ENCODE measurements at regions not wholly inside any gene's neighbourhood (a gene's known extent, or its start where the extent isn't known, plus 50 kb on each side); places are given as distances from the start of the nearest gene placed in this dataset.
A peak's percentile ranks its signal among the peaks of the same experiment; 100 is the strongest.

- H3K27me3 Mint-ChIP-seq: peaks cover 29% of the 10 kb centered on the region
Observed at GRCh38 chr16:86930663-86931373, 352.5 kb downstream of the FOXL1 start.

DNA sequence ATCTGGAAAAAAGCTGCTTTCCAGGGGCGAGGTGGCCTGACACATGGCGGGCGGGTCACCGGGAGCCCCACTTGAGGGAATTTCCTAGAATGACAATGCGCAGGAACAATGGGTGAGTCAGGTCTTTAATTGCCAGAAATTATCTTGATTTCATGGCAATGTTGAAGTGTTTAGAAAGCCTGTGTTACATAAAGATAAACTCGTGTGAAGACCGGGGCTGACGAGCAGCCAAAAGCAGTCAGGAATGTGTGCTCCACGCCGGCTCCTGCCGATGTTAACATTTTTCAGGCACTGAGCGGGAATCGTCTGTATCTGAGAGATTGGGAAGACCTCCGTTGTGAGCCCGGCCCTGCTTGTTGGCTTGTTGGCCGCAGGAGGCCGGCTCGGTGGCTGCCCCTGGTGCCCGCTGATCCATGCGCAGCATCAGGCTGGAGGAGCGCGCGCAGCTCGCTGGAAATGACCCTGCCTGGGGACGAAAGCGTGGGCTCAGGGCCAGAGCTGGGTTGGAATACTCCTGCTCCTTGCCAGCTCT lies 353.1 kb downstream of the FOXL1 start:
- H3K4me3 Mint-ChIP-seq: no peak overlapping the region
- DNase-seq (no peak), ATAC-seq (no peak)
- no peak overlapping the region for H3K27ac Mint-ChIP-seq
- peaks cover 19% of the 10 kb centered on the region for H3K4me1 Mint-ChIP-seq
- H3K9me3 Mint-ChIP-seq: no peaks in the 10 kb centered on the region
- H3K27me3 Mint-ChIP-seq: peaks cover 27% of the 10 kb centered on the region

More at GRCh38 chr16:86930663-86931373, 352.5 kb downstream of the FOXL1 start:
- Mint-ChIP-seq H3K9me3 (no peaks in the 10 kb centered on the region), H3K4me1 (peaks cover 19% of the 10 kb centered on the region), H3K4me3 (no peak overlapping the region), H3K27ac (no peak overlapping the region)
- DNase-seq (no peak), ATAC-seq (no peak)

DNA sequence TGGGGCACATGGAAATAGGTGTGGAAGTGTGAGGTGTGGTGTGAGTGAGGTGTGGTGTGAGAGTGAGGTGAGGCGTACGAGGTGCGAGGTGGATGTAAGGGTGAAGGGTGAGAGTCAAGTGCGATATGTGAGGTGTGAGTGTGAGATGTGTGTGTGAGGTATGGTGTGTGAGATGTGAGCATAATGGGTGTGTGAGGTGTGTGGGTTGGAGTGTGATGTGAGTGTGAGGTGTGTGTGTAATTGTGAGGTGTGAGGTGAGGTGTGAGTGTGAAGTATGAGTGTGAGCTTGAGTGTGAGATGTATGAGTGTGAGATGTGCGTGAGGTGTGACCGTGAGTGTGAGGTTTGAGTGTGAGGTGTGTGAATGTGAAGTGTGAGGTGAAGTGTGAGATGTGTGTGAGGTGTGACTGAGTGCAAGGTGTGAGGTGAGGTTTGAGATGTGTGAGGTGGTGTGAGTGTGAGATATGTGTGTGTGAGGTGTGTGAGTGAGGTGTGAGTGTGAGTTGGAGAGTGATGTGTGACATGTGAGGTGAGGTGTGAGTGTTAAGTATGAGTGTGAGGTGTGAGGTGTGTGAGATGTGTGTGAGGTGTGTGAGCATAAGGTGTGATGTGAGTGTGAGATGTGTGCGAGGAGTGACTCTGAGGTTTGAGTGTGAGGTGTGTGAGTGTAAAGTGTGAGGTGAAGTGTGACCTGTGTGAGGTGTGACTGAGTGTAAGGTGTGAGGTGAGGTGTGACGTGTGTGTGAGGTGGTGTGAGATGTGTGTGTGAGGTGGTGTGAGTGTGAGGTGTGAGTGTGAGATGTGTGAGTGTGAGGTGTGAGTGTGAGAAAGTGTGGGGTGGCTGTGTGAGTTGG lies 354.0 kb downstream of the FOXL1 start:
- no peak for DNase-seq
- no peak for ATAC-seq
- Mint-ChIP-seq H3K4me1 (peaks cover 19% of the 10 kb centered on the region), H3K4me3 (no peak overlapping the region), H3K27me3 (peaks cover 20% of the 10 kb centered on the region), H3K27ac (no peak overlapping the region), H3K9me3 (no peaks in the 10 kb centered on the region)

DNA sequence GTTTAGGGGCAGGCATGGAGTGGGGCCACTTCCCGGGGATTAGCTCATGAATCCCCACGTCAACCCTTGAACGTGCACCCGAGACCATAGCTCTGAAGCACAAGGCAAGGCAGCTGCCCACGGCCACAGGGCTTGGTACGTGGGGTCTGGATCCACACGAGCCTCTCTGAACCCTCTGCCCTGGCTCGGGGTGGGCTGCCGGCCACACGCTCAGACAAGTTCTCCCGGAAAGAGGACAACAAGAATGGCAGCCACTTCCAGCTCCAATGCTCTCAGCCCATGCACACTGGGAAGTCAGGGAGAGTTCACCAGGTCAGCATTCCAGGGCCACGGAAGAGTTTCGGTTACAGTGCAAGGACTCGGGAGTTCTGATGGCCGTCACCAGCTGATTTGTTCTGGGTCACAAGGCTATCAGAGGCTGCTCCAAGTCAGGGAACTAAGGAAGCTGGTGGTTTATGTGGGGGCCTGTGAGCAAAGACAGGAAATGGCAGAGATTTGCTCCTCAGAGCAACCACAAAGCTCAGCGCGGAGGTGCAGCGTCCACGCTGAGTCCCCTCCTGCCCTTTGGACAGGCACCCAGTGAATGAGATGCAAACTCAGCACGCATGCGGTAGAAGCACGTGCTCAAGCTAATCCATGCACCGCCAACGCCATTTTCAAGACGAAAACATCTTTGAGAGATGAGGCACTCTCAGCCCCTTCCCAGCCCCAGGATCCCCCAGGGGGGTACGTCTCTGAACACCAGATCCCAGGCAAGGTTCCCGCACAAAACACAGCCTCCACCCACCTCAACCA lies 356.4 kb downstream of the FOXL1 start:
- H3K4me1 Mint-ChIP-seq: peaks cover 6% of the 10 kb centered on the region
- peaks cover 24% of the 10 kb centered on the region for H3K27me3 Mint-ChIP-seq
- peaks cover under 1 to 7% of the 10 kb centered on the region in 2 donors for H3K9me3 Mint-ChIP-seq
- DNase-seq (no peak), ATAC-seq (no peak)
- H3K27ac Mint-ChIP-seq: peak overlapping the region in 1 of 2 donors; percentile 21
- H3K4me3 Mint-ChIP-seq: no peak overlapping the region

- no peak for DNase-seq
- ATAC-seq: no peak
- Mint-ChIP-seq H3K27me3 (peaks cover 23% of the 10 kb centered on the region), H3K27ac (no peak overlapping the region), H3K4me1 (peaks cover 4% of the 10 kb centered on the region), H3K4me3 (no peak overlapping the region), H3K9me3 (peaks cover 5 to 16% of the 10 kb centered on the region in 2 donors)
Observed at GRCh38 chr16:86939609-86940008, 361.3 kb downstream of the FOXL1 start.

DNA sequence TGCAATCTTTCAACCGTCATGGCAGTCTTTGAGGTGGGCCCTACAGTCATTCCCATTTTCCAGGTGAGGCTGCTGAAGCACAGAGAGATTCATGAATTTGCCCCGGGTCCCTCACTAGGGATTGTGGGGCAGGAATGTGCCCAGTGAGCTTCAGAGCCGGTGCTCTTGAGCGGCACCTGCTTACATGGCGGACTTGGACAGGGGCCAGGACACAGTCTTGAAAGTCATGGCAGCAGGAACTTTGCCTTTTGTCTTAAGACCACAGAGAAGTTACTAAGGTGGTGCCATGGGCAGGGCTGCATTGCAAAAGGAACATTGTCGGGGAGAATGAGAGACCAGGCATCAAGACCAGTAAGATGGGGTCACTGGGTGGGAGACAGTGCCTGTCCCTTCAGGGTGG lies 363.4 kb downstream of the FOXL1 start:
- H3K27ac Mint-ChIP-seq: no peak overlapping the region
- no peak overlapping the region for H3K4me3 Mint-ChIP-seq
- H3K9me3 Mint-ChIP-seq: peaks cover 5 to 16% of the 10 kb centered on the region in 2 donors
- DNase-seq (no peak), ATAC-seq (no peak)
- H3K4me1 Mint-ChIP-seq: no peaks in the 10 kb centered on the region
- peaks cover 6% of the 10 kb centered on the region for H3K27me3 Mint-ChIP-seq

DNA sequence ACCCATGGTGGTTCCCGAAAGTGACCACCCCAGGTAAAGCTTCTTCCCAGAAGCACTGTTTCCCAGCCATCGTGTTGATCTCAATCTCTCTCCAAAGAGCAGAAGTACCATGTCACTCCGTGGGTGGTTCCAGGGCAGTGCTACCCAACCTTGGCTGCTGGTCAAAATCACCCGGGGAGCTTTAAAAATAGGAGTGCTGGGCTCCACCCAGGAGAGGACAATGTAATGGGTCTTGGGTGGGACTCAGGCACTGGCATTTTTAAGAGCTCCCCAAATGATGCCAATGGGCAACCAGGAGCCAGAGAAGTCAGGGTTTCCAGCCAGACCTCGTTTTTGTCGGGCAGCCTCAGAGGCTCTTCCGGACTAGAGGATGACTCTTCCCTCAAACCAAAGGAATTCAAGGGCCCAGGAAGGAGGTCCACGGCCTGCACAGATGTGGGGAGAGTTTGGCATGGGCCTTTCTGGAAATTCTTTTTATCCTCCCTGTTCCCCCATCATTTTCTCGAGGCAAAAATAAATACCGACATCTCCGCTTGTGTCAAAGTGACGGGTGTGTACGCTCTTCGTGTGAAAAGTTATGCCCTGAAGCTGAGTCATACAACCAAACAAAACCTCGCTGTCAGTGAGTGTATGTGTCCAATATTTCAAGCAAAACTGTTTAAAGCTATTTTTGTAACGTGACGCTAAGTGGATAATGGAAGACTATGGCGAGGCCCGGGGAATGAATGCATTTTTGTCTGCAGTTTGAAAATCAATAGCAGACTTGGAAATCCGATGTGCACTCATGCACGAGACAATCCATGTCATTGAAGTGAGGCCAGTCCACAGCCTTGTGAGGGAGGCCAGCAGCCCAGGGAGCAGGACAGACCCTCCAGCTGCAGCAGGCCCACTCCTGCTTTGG lies 364.1 kb downstream of the FOXL1 start:
- Mint-ChIP-seq H3K27me3 (peaks cover 6% of the 10 kb centered on the region), H3K4me1 (no peaks in the 10 kb centered on the region), H3K27ac (no peak overlapping the region), H3K9me3 (peaks cover 5 to 16% of the 10 kb centered on the region in 2 donors), H3K4me3 (no peak overlapping the region)
- DNase-seq (no peak), ATAC-seq (no peak)

DNA sequence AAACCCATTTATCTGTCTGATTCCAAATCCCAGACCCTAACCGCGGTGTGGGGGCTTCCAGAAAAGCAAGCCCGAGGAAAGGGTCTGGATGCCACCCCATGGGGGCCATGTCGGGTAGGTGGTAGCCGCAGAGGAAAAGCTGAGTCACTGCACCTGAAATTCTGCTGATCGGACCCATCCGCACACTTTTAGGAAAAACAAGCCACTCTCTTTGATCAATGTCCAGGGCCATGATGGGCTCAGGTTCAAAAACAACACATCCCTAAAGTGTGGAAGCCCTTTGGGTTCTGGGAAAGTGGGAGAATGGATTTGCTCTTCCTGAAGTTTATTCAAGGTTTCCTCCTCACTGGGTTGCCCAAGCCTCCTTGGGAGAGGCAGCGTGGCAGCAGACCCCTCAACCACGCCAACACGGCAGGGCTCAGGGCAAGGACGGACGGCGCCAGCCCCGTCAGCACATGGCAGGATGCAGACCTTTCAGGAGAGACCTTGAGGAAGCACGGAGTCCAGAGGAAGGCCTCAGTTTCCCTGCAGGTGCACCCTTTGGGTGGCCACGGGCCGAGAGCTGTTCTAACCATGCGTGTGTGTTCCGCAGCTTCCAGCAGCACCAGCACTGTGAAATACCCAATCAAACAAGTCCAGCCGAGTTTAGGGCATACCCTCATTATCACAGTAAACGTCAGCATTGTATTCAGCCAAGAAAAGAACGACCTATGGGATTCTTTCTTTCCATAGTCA lies 367.0 kb downstream of the FOXL1 start:
- no peak overlapping the region for H3K4me3 Mint-ChIP-seq
- H3K4me1 Mint-ChIP-seq: no peaks in the 10 kb centered on the region
- peaks cover 0 to 3% of the 10 kb centered on the region in 2 donors for H3K9me3 Mint-ChIP-seq
- ATAC-seq: no peak
- no peaks in the 10 kb centered on the region for H3K27me3 Mint-ChIP-seq
- no peak for DNase-seq
- H3K27ac Mint-ChIP-seq: no peak overlapping the region

DNA sequence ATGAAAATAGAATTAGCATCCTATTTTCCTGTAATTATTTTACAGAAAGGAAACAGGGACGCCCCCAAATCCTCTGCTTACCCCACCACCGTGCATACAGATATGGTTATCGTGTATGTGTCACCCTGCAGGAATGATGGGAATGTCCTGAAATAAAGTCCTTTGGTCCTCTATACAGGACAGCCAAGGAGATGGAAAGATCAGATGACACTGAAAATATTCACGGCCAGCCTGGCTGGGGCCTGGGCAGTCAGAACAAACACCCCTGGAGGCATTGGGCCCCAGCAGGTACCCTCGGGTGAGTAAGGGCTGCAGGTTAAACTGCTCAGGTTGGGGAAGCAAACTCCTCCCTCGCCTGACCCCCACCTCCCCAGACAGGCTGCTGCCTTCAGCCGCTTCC lies 368.0 kb downstream of the FOXL1 start:
- Mint-ChIP-seq H3K27me3 (no peaks in the 10 kb centered on the region), H3K4me3 (no peak overlapping the region), H3K27ac (no peak overlapping the region), H3K9me3 (no peaks in the 10 kb centered on the region), H3K4me1 (no peaks in the 10 kb centered on the region)
- ATAC-seq: no peak
- no peak for DNase-seq

GRCh38 chr16:86946981-86947380 lies 368.6 kb downstream of the FOXL1 start:
- no peak for ATAC-seq
- H3K4me1 Mint-ChIP-seq: no peaks in the 10 kb centered on the region
- no peak overlapping the region for H3K4me3 Mint-ChIP-seq
- no peaks in the 10 kb centered on the region for H3K9me3 Mint-ChIP-seq
- no peak overlapping the region for H3K27ac Mint-ChIP-seq
- no peaks in the 10 kb centered on the region for H3K27me3 Mint-ChIP-seq
- DNase-seq: no peak

DNA sequence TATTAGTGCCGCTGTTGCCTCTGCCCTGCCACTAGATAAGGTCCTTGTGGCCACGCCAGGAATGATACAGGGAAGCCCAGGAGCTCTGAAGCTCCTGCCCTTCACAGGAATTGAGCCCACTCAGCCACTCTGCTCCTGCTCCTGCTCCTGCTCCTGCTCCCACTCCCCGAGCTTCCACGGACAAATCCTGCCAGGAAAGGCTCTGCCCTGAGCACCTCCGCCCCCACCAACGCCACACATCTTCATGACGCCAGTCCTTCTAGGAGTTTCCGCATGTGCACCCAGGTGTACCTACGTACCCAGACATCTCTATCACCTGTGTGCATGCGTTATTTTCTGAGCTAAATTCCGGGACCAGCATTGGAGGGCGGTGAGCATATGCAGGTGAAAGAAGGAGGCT lies 369.1 kb downstream of the C16orf95 start:
- no peaks in the 10 kb centered on the region for H3K27me3 Mint-ChIP-seq
- DNase-seq (no peak), ATAC-seq (no peak)
- H3K4me3 Mint-ChIP-seq: no peak overlapping the region
- no peaks in the 10 kb centered on the region for H3K9me3 Mint-ChIP-seq
- H3K27ac Mint-ChIP-seq: no peak overlapping the region
- H3K4me1 Mint-ChIP-seq: no peaks in the 10 kb centered on the region

DNA sequence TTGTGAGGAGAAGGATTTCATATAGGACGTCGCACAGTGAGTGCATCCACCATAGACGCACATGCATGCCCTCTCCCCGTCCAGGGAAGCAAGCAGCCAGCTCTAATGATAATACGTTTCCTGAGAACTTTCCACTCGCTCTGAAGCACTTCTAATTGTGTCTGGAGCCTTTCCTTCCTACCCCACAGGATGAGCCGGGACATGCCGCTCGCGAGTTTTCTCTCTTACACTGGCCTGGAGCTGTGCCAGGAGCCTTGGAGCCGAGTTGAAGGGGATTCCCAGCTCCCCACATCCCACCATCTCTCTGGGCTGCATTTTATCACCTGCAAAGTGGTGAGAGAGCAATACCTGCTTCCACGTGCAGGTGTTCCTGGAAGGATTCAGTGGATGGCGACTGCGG lies 368.1 kb downstream of the C16orf95 start:
- ATAC-seq: no peak
- no peaks in the 10 kb centered on the region for H3K4me1 Mint-ChIP-seq
- peaks cover 6% of the 10 kb centered on the region for H3K27me3 Mint-ChIP-seq
- no peak for DNase-seq
- H3K9me3 Mint-ChIP-seq: no peaks in the 10 kb centered on the region
- no peak overlapping the region for H3K27ac Mint-ChIP-seq
- H3K4me3 Mint-ChIP-seq: no peak overlapping the region

DNA sequence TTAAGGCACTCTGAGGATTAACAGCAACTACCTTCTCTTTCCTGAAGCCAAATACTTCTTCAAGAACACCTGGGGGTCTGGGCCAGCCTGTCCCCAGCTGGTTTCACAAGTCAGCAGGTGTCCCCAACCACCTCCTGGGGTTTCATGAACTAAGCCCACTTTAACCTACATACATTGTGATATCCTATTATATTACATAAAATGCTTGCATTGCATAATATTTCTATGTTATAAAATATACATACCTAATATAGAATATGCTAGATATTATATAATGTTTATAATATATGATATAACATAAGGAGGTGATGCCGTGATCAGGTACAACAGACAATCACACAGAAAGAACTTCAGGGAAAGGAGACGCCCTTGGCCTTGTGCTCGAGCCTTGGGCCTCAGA lies 367.6 kb downstream of the C16orf95 start:
- DNase-seq (no peak), ATAC-seq (no peak)
- Mint-ChIP-seq H3K27ac (no peak overlapping the region), H3K4me3 (no peak overlapping the region), H3K9me3 (no peaks in the 10 kb centered on the region), H3K27me3 (peaks cover 6% of the 10 kb centered on the region), H3K4me1 (no peaks in the 10 kb centered on the region)
